ENCODE measurements at regions not wholly inside any gene's neighbourhood (a gene's known extent, or its start where the extent isn't known, plus 50 kb on each side); places are given as distances from the start of the nearest gene placed in this dataset.

- DNase-seq (ENCODE audit: low spot score) (no peak), ATAC-seq (ENCODE audit: insufficient number of reproducible peaks, low FRiP score, low read depth) (no peak)
- H3K27ac ChIP-seq = no peak overlapping the region
Observed at GRCh38 chr1:157310401-157310800, 172.2 kb upstream of the ETV3 start.

DNA sequence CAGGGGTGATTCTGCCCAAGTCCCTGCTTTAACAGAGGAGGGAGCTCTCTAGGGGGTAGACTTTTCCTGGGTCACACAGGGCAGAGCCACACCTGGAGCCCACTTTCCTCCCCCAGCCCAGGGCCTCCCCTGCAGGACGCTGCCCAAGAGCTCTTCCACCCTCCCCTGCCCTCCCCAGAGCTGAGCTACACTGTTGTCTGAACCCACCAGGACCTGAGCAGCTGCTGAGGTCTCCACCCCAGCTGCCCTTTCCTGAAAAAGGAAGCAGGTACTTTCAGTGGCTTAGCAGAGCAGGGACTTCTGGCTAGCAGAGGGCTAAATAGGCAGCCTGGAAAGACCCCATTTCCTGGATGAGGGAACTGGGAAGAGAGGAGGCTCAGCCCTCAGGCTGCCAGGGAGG, 169.3 kb upstream of the ETV3 start:
- ATAC-seq (ENCODE audit: insufficient number of reproducible peaks, low FRiP score, low read depth) = no peak
- TF ChIP-seq CTCF (IDR thresholded peaks at IDR 0.05) = no peak
- H3K9me3 ChIP-seq = no peaks in the 10 kb centered on the region
- no peaks in the 10 kb centered on the region for H3K27me3 ChIP-seq (replicated peaks; ENCODE audit: insufficient read depth)
- H3K4me3 ChIP-seq = no peak overlapping the region
- H3K27ac ChIP-seq = no peak overlapping the region
- no peaks in the 10 kb centered on the region for H3K36me3 ChIP-seq
- DNase-seq (ENCODE audit: low spot score) = no peak
- no peaks in the 10 kb centered on the region for H3K4me1 ChIP-seq (ENCODE audit: control insufficient read depth in 1 of 2, low read depth in 2 of 2)

More at GRCh38 chr1:157310401-157310800, 172.2 kb upstream of the ETV3 start:
- Histone ChIP-seq H3K27me3 (replicated peaks; ENCODE audit: insufficient read depth) (no peaks in the 10 kb centered on the region), H3K36me3 (no peaks in the 10 kb centered on the region), H3K4me3 (no peak overlapping the region), H3K9me3 (no peaks in the 10 kb centered on the region), H3K4me1 (ENCODE audit: control insufficient read depth in 1 of 2, low read depth in 2 of 2) (no peaks in the 10 kb centered on the region)
- TF ChIP-seq CTCF (IDR thresholded peaks at IDR 0.05) = no peak

DNA sequence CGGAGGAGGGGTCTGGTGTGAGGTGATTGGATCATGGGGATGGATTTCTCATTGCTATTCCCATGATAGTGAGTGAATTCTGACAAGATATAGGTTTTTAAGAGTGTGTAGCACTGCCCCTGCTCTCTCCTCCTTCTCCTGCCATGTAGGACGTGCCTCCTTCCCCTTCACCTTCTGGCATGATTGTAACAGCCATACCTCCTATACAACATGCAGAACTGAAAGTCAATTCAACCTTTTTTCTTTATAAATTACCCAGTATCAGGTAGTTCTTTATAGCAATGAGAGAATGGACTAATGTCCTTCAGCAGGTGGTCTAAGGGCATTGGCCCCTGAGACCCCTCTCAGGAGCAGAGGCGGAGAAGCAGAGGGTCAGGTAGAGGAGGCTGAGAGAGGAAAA, 168.7 kb upstream of the ETV3 start:
- DNase-seq (ENCODE audit: low spot score) = no peak
- no peaks in the 10 kb centered on the region for H3K9me3 ChIP-seq
- no peak overlapping the region for H3K27ac ChIP-seq

GRCh38 chr1:157304271-157304670, 166.1 kb upstream of the ETV3 start:
- H3K27ac ChIP-seq = no peak overlapping the region
- DNase-seq (ENCODE audit: low spot score) (no peak), ATAC-seq (ENCODE audit: insufficient number of reproducible peaks, low FRiP score, low read depth) (no peak)
- no peak for TF ChIP-seq CTCF (IDR thresholded peaks at IDR 0.05)
- no peaks in the 10 kb centered on the region for H3K4me1 ChIP-seq (ENCODE audit: control insufficient read depth in 1 of 2, low read depth in 2 of 2)
- no peaks in the 10 kb centered on the region for H3K27me3 ChIP-seq (replicated peaks; ENCODE audit: insufficient read depth)
- H3K4me3 ChIP-seq = no peak overlapping the region
- H3K36me3 ChIP-seq = no peaks in the 10 kb centered on the region
- no peaks in the 10 kb centered on the region for H3K9me3 ChIP-seq

More for the DNA sequence above, 168.7 kb upstream of the ETV3 start:
- no peaks in the 10 kb centered on the region for H3K36me3 ChIP-seq
- H3K4me3 ChIP-seq = no peak overlapping the region
- ATAC-seq (ENCODE audit: insufficient number of reproducible peaks, low FRiP score, low read depth) = no peak
- no peaks in the 10 kb centered on the region for H3K27me3 ChIP-seq (replicated peaks; ENCODE audit: insufficient read depth)
- TF ChIP-seq CTCF (IDR thresholded peaks at IDR 0.05) = no peak
- H3K4me1 ChIP-seq (ENCODE audit: control insufficient read depth in 1 of 2, low read depth in 2 of 2) = no peaks in the 10 kb centered on the region

GRCh38 chr1:157302724-157303123, 164.5 kb upstream of the ETV3 start:
- ATAC-seq (ENCODE audit: insufficient number of reproducible peaks, low FRiP score, low read depth) (no peak), DNase-seq (ENCODE audit: low spot score) (no peak)
- H3K4me3 ChIP-seq = no peak overlapping the region
- no peaks in the 10 kb centered on the region for H3K27me3 ChIP-seq (replicated peaks; ENCODE audit: insufficient read depth)
- H3K4me1 ChIP-seq (ENCODE audit: control insufficient read depth in 1 of 2, low read depth in 2 of 2) = no peaks in the 10 kb centered on the region
- H3K27ac ChIP-seq = no peak overlapping the region
- no peaks in the 10 kb centered on the region for H3K9me3 ChIP-seq
- TF ChIP-seq CTCF (IDR thresholded peaks at IDR 0.05) = no peak
- H3K36me3 ChIP-seq = no peaks in the 10 kb centered on the region

All from thoracic aorta (tissue), 2 donors.